ENCODE measurements at regions not wholly inside any gene's neighbourhood (a gene's known extent, or its start where the extent isn't known, plus 50 kb on each side); places are given as distances from the start of the nearest gene placed in this dataset.
A peak's percentile ranks its signal among the peaks of the same experiment; 100 is the strongest.

- ChIA-PET POLR2A (no interaction called here), CTCF (no interaction called here)
- no TSS peak for BruUV-seq (replicated peaks)
- Histone ChIP-seq H3K27me3 (replicated peaks; ENCODE audit: control insufficient read depth, insufficient read depth, low read length) (no peaks in the 10 kb centered on the region; the same call in 1 of the 2 replicates), H3K4me1 (no peaks in the 10 kb centered on the region), H3K9me3 (no peaks in the 10 kb centered on the region; the same call in 1 of the 2 replicates), H3K36me3 (ENCODE audit: control insufficient read depth, insufficient read depth, low read length) (no peaks in the 10 kb centered on the region), H3K4me3 (ENCODE audit: low read depth, low read length) (no peak overlapping the region)
- intact Hi-C loops (cut with micrococcal nuclease; ENCODE audit: unreplicated experiment) = no loop called here
- Mint-ChIP-seq H3K27me3 (ENCODE audit: insufficient read depth, unreplicated experiment) (peaks cover 30% of the 10 kb centered on the region), H3K9me3 (ENCODE audit: unreplicated experiment) (no peaks in the 10 kb centered on the region), H3K4me3 (ENCODE audit: unreplicated experiment) (no peak overlapping the region), H3K4me1 (ENCODE audit: low read depth, unreplicated experiment) (no peaks in the 10 kb centered on the region), H3K36me3 (ENCODE audit: insufficient read depth, unreplicated experiment) (no peaks in the 10 kb centered on the region), H3K27ac (ENCODE audit: unreplicated experiment) (no peak overlapping the region)
- TF ChIP-seq CTCF (IDR thresholded peaks at IDR 0.05; ENCODE audit: insufficient read depth in 1 of 2, low read depth in 1 of 2, low read length in 1 of 2, severe bottlenecking in 1 of 2, unreplicated experiment in 1 of 2) = no peak
- DNase-seq = no peak
These were observed 352.2 kb downstream of the TMEM121 start for GRCh38 chr14:105878554-105878953.

GRCh38 chr14:105879503-105879866 is 353.1 kb downstream of the TMEM121 start:
- Histone ChIP-seq H3K27me3 (replicated peaks; ENCODE audit: control insufficient read depth, insufficient read depth, low read length) (no peaks in the 10 kb centered on the region; the same call in 1 of the 2 replicates), H3K4me1 (no peaks in the 10 kb centered on the region), H3K36me3 (ENCODE audit: control insufficient read depth, insufficient read depth, low read length) (no peaks in the 10 kb centered on the region), H3K4me3 (ENCODE audit: low read depth, low read length) (no peak overlapping the region), H3K9me3 (no peaks in the 10 kb centered on the region; the same call in 1 of the 2 replicates)
- BruUV-seq (replicated peaks) = no TSS peak
- Mint-ChIP-seq H3K9me3 (ENCODE audit: unreplicated experiment) (no peaks in the 10 kb centered on the region), H3K27me3 (ENCODE audit: insufficient read depth, unreplicated experiment) (peaks cover 25% of the 10 kb centered on the region), H3K36me3 (ENCODE audit: insufficient read depth, unreplicated experiment) (no peaks in the 10 kb centered on the region), H3K4me3 (ENCODE audit: unreplicated experiment) (no peak overlapping the region), H3K4me1 (ENCODE audit: low read depth, unreplicated experiment) (no peaks in the 10 kb centered on the region), H3K27ac (ENCODE audit: unreplicated experiment) (no peak overlapping the region)
- TF ChIP-seq CTCF (IDR thresholded peaks at IDR 0.05; ENCODE audit: insufficient read depth in 1 of 2, low read depth in 1 of 2, low read length in 1 of 2, severe bottlenecking in 1 of 2, unreplicated experiment in 1 of 2) = no peak
- ChIA-PET CTCF (no interaction called here), POLR2A (no interaction called here)
- intact Hi-C loops (cut with micrococcal nuclease; ENCODE audit: unreplicated experiment) = no loop called here
- peak in 1 of 2 experiments; percentile 14 for DNase-seq

GRCh38 chr14:105879867-105880561 is 353.6 kb downstream of the TMEM121 start:
- no peaks in the 10 kb centered on the region for H3K4me1 Mint-ChIP-seq (ENCODE audit: low read depth, unreplicated experiment)
- H3K9me3 Mint-ChIP-seq (ENCODE audit: unreplicated experiment) = no peaks in the 10 kb centered on the region
- ChIA-PET POLR2A (no interaction called here), CTCF (no interaction called here)
- Histone ChIP-seq H3K4me1 (no peaks in the 10 kb centered on the region), H3K27me3 (replicated peaks; ENCODE audit: control insufficient read depth, insufficient read depth, low read length) (no peaks in the 10 kb centered on the region; the same call in 1 of the 2 replicates), H3K9me3 (no peaks in the 10 kb centered on the region; the same call in 1 of the 2 replicates), H3K36me3 (ENCODE audit: control insufficient read depth, insufficient read depth, low read length) (no peaks in the 10 kb centered on the region), H3K4me3 (ENCODE audit: low read depth, low read length) (no peak overlapping the region)
- H3K4me3 Mint-ChIP-seq (ENCODE audit: unreplicated experiment) = no peak overlapping the region
- TF ChIP-seq CTCF (IDR thresholded peaks at IDR 0.05; ENCODE audit: insufficient read depth in 1 of 2, low read depth in 1 of 2, low read length in 1 of 2, severe bottlenecking in 1 of 2, unreplicated experiment in 1 of 2) = no peak
- H3K27me3 Mint-ChIP-seq (ENCODE audit: insufficient read depth, unreplicated experiment) = peaks cover 25% of the 10 kb centered on the region
- H3K36me3 Mint-ChIP-seq (ENCODE audit: insufficient read depth, unreplicated experiment) = no peaks in the 10 kb centered on the region
- no peak overlapping the region for H3K27ac Mint-ChIP-seq (ENCODE audit: unreplicated experiment)
- intact Hi-C loops (cut with micrococcal nuclease; ENCODE audit: unreplicated experiment) = no loop called here
- peak in 1 of 2 experiments; percentile 12 for DNase-seq
- no TSS peak for BruUV-seq (replicated peaks)
